Neural crest cell (in vitro differentiated cells): ENCODE measurements at regions not wholly inside any gene's neighbourhood (a gene's known extent, or its start where the extent isn't known, plus 50 kb on each side); places are given as distances from the start of the nearest gene placed in this dataset.
"Not testable (repeated sequence)": the region's sequence is repeated elsewhere in the genome, so short reads cannot be mapped to it uniquely, and the experiment has no call there.

ENCODE experiments used
- DNase-seq: peaks from one replicate; pipeline ENCODE4 v3.0.0; 2021; ENCODE audit warnings: low read depth, mixed read lengths, low spot score
- H3K27ac Mint-ChIP-seq: one replicate; pipeline ENCODE4 v1.8.0; 2021; ENCODE audit warnings: mild to moderate bottlenecking, mixed read lengths; ENCODE audit not compliant: unreplicated experiment
- H3K27me3 Mint-ChIP-seq: 2 replicates; pipeline ENCODE4 v1.8.0; 2021; ENCODE audit warnings: low read depth, mild to moderate bottlenecking, mixed read lengths
- H3K36me3 Mint-ChIP-seq: 2 replicates; pipeline ENCODE4 v1.8.0; 2021; ENCODE audit warnings: low read depth, mild to moderate bottlenecking, mixed read lengths
- H3K4me1 Mint-ChIP-seq: 2 replicates; pipeline ENCODE4 v1.8.0; 2021; ENCODE audit warnings: mixed read lengths
- H3K4me3 Mint-ChIP-seq: one replicate; pipeline ENCODE4 v1.8.0; 2021; ENCODE audit warnings: mild to moderate bottlenecking, mixed read lengths
- H3K9me3 Mint-ChIP-seq: 2 replicates; pipeline ENCODE4 v1.8.0; 2021; ENCODE audit warnings: mixed read lengths

DNA sequence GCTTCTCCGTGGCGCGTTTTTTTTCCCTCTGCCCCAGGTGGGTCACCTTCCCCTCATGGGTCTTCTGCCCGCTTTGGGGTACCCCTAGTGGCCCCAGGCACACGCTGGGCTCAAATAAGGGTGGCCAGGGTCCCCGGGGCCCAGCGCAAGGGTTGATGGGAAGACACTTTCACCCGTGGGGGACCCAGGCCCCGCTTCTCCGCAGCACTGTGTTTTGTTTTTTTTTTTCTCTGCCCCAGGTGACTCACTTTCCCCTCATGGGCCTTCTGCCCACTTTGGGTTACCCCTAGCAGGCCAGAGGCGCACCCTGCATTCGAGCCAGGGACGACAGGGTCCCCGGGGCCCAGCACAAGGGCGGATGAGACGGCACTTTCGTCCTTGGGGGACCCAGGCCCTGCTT, 526.7 kb downstream of the FOXD4L4 start:
- H3K4me1 Mint-ChIP-seq, DNase-seq, H3K27me3 Mint-ChIP-seq, H3K4me3 Mint-ChIP-seq, H3K27ac Mint-ChIP-seq, H3K9me3 Mint-ChIP-seq, H3K36me3 Mint-ChIP-seq: not testable (repeated sequence)

DNA sequence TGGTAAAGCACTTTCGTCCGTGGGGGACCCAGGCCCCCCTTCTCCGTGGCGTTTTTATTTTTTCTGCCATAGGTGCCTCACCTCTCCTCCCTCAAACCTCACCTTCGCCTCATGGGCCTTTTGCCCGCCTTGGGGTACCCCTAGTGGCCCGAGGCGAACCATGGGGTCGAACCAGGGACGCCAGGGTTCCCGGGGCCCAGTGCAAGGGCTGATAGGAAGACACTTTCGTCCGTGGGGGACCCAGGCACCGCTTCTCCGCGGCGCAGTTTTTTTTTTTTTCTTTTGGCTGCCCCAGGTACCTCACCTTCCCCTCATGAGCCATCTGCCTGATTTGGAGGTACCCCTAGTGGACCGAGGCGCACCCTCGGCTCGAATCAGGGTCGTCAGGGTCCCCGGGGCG, 527.8 kb downstream of the FOXD4L4 start:
- H3K4me3 Mint-ChIP-seq, H3K27me3 Mint-ChIP-seq, H3K27ac Mint-ChIP-seq, H3K4me1 Mint-ChIP-seq, DNase-seq, H3K9me3 Mint-ChIP-seq, H3K36me3 Mint-ChIP-seq: not testable (repeated sequence)

DNA sequence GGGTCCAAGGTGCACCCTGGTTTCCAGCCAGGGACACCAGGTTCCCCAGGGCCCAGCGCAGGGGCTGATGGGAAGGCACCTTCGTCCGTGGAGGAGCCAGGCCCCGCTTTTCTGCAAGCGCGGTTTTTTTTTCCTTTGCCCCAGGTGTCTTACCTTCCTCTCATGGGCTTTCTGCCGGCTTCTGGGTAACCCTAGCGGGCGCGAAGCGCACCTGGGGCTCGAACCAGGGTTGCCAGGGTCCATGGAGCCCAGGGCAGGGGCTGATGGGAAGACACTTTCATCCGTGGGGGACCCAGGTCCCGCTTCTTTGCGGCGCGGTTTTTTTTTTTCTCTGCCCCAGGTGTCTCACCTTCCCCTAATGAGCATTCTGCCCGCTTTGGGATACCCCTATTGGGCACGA, 529.3 kb downstream of the FOXD4L4 start:
- H3K27ac Mint-ChIP-seq, H3K9me3 Mint-ChIP-seq, H3K4me1 Mint-ChIP-seq, H3K4me3 Mint-ChIP-seq, H3K36me3 Mint-ChIP-seq, DNase-seq, H3K27me3 Mint-ChIP-seq: not testable (repeated sequence)

DNA sequence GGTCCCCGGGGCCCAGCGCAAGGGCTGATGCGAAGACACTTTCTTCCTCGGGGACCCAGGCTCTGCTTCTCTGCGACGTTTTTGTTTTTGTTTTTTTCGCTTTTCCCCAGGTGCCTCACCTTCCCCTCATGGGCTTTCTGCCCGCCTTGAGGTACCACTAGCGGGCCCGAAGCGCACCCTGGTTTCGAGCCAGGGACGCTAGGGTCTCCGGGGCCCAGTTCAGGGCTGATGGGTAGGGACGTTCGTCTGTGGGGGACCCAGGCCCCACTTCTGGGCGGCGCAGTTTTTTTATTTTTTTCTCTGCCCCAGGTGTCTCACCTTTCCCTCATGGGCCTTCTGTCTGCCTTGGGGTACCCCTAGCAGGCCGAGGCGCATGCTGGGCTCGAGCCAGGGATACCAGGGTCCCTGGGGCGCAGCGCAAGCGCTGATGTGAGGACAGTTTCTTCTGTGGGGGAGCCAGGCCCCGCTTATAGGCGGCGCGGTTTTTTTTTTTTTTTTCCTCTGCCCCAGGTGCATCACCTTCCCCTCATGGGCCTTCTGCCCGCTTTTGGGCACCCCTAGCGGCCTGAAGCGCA, 530.0 kb downstream of the FOXD4L4 start:
- H3K4me1 Mint-ChIP-seq, H3K4me3 Mint-ChIP-seq, DNase-seq, H3K27ac Mint-ChIP-seq, H3K9me3 Mint-ChIP-seq, H3K27me3 Mint-ChIP-seq, H3K36me3 Mint-ChIP-seq: not testable (repeated sequence)

DNA sequence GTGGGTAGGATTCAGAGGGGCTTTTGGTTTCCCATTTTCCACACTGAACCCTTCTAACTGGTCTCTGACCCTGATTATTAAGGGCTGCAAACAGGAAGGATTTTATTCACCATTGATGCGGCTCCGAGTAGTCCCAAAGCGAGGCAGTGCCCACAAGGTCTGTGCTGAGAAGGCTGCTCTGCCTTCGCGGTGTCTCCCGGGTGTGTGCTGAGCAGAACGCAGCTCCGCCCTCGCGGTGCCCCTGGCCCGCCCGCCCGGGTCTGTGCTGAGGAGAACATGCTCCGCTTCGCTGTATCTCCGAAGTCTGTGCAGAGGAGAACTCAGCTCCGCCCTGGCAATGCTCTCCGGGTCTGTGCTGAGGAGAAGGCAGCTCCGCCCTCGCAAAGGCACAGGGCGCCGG, 530.7 kb downstream of the FOXD4L4 start:
- H3K27me3 Mint-ChIP-seq, H3K36me3 Mint-ChIP-seq, H3K27ac Mint-ChIP-seq, H3K4me1 Mint-ChIP-seq, H3K4me3 Mint-ChIP-seq, H3K9me3 Mint-ChIP-seq, DNase-seq: not testable (repeated sequence)

DNA sequence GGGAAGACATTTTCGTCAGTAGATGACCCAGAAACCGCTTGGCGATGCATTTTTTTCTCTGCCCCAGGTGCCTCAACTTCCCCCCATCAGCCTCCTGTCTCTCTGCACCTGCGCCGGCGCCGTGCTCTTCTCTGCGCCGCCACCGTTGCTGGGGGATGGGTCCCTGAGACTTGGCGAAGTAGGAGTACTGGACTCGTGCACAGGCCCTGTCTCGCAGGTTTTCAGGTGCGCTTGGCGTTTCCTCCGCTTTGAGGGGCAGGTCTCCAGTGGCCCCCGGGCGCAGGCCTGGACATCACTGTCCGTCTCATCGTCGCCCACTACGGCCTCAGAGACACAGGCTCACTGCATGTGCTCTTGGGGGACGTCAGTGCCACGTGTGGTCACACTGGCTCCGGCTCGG, 532.1 kb downstream of the FOXD4L4 start:
- H3K9me3 Mint-ChIP-seq, H3K27ac Mint-ChIP-seq, H3K27me3 Mint-ChIP-seq, DNase-seq, H3K4me1 Mint-ChIP-seq, H3K4me3 Mint-ChIP-seq, H3K36me3 Mint-ChIP-seq: not testable (repeated sequence)

DNA sequence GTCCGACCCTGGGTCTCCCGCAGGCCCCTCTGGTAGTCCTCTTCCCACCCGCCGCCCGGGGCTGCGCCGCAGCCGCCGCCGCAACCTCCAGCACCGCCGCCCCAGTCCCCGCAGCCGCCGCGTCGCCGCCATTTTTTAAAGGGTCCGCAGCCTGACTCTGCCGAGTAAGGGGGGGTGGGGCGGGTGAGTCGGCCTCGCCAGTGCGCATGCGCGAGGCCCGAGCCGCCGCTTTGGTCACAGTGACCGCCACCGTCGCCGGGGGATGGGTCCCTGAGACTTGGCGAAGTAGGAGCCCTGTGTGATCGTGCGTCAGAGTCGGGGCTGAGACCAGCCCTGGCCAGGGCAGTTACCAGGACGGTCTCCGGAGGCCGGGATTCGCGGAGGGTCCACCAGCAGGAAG, 532.8 kb downstream of the FOXD4L4 start:
- not testable (repeated sequence) for H3K27me3 Mint-ChIP-seq, H3K4me3 Mint-ChIP-seq, H3K9me3 Mint-ChIP-seq, H3K4me1 Mint-ChIP-seq, H3K27ac Mint-ChIP-seq, H3K36me3 Mint-ChIP-seq
- peak; percentile 14 for DNase-seq

DNA sequence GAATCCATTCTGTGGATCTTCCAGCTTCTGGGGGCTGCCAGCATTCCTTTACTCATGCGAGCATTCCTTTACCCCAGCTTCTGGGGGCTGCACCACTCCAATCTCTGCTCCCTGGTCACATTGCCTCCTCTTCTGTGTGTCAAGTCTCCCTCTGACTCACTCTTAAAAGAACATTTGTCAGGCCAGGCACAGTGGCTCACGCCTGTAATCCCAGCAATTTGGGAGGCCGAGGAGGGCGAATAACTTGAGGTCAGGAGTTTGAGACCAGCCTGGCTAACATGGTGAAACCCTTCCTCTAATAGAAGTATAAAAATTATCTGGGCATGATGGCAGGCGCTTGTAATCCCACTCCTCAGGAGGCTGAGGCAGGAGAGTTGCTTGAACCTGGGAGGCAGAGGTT, 541.9 kb downstream of the FOXD4L4 start:
- H3K4me1 Mint-ChIP-seq, H3K27ac Mint-ChIP-seq, H3K27me3 Mint-ChIP-seq, H3K36me3 Mint-ChIP-seq, H3K4me3 Mint-ChIP-seq, DNase-seq, H3K9me3 Mint-ChIP-seq: not testable (repeated sequence)
